ENCODE measurements at regions not wholly inside any gene's neighbourhood (a gene's known extent, or its start where the extent isn't known, plus 50 kb on each side); places are given as distances from the start of the nearest gene placed in this dataset.

GRCh38 chr12:125221602-125222001 is 156.4 kb downstream of the AACS start:
- ChIA-PET CTCF (no interaction called here), POLR2A (no interaction called here)
- H3K27ac Mint-ChIP-seq: no peak overlapping the region
- H3K36me3 Mint-ChIP-seq (ENCODE audit: low read depth): no peaks in the 10 kb centered on the region
- ATAC-seq (ENCODE audit: low read depth): no peak
- DNase-seq: no peak
- no peak for TF ChIP-seq CTCF (IDR thresholded peaks at IDR 0.05)
- H3K27me3 Mint-ChIP-seq: peaks cover 7% of the 10 kb centered on the region
- intact Hi-C loops (cut with micrococcal nuclease): no loop called here
- H3K9me3 Mint-ChIP-seq: no peaks in the 10 kb centered on the region
- H3K4me3 Mint-ChIP-seq: no peak overlapping the region
- no peaks in the 10 kb centered on the region for H3K4me1 Mint-ChIP-seq

- no peak overlapping the region for H3K4me3 Mint-ChIP-seq
- POLR2A ChIA-PET: no interaction called here
- no peak for TF ChIP-seq CTCF (IDR thresholded peaks at IDR 0.05)
These were observed 157.6 kb downstream of the AACS start for GRCh38 chr12:125222876-125223275.

GRCh38 chr12:125225641-125226040 is 160.4 kb downstream of the AACS start:
- Mint-ChIP-seq H3K9me3 (no peaks in the 10 kb centered on the region), H3K27ac (no peak overlapping the region), H3K27me3 (peaks cover 11% of the 10 kb centered on the region), H3K36me3 (ENCODE audit: low read depth) (no peaks in the 10 kb centered on the region), H3K4me3 (no peak overlapping the region), H3K4me1 (no peaks in the 10 kb centered on the region)
- ChIA-PET POLR2A (no interaction called here), CTCF (no interaction called here)
- no peak for ATAC-seq (ENCODE audit: low read depth)
- no peak for DNase-seq
- intact Hi-C loops (cut with micrococcal nuclease): no loop called here
- TF ChIP-seq CTCF (IDR thresholded peaks at IDR 0.05): no peak

More at GRCh38 chr12:125222876-125223275, 157.6 kb downstream of the AACS start:
- Mint-ChIP-seq H3K27me3 (peaks cover 9% of the 10 kb centered on the region), H3K9me3 (no peaks in the 10 kb centered on the region), H3K4me1 (no peaks in the 10 kb centered on the region), H3K27ac (no peak overlapping the region), H3K36me3 (ENCODE audit: low read depth) (no peaks in the 10 kb centered on the region)
- intact Hi-C loops (cut with micrococcal nuclease): no loop called here
- no peak for DNase-seq
- no peak for ATAC-seq (ENCODE audit: low read depth)
- CTCF ChIA-PET: no interaction called here

- Mint-ChIP-seq H3K4me1 (no peaks in the 10 kb centered on the region), H3K9me3 (no peaks in the 10 kb centered on the region), H3K36me3 (ENCODE audit: low read depth) (no peaks in the 10 kb centered on the region), H3K4me3 (no peak overlapping the region), H3K27ac (no peak overlapping the region), H3K27me3 (peaks cover 7% of the 10 kb centered on the region)
- ATAC-seq (ENCODE audit: low read depth) (no peak), DNase-seq (no peak)
- no peak for TF ChIP-seq CTCF (IDR thresholded peaks at IDR 0.05)
- CTCF ChIA-PET: no interaction called here
- intact Hi-C loops (cut with micrococcal nuclease): no loop called here
- POLR2A ChIA-PET: no interaction called here
These were observed 163.5 kb downstream of the AACS start for GRCh38 chr12:125228519-125229260.

- Mint-ChIP-seq H3K4me1 (no peaks in the 10 kb centered on the region), H3K36me3 (ENCODE audit: low read depth) (no peaks in the 10 kb centered on the region), H3K27me3 (peaks cover 11% of the 10 kb centered on the region), H3K9me3 (no peaks in the 10 kb centered on the region), H3K27ac (no peak overlapping the region), H3K4me3 (no peak overlapping the region)
- DNase-seq (no peak), ATAC-seq (ENCODE audit: low read depth) (no peak)
- TF ChIP-seq CTCF (IDR thresholded peaks at IDR 0.05): no peak
- ChIA-PET POLR2A (no interaction called here), CTCF (no interaction called here)
- intact Hi-C loops (cut with micrococcal nuclease): no loop called here
These were observed 164.8 kb downstream of the AACS start for GRCh38 chr12:125229878-125230530.

All from activated B cell treated with CpG ODN at 0.5 μM for 24 hours (primary cell).